HG03025 (cell line): ENCODE measurements at regions not wholly inside any gene's neighbourhood (a gene's known extent, or its start where the extent isn't known, plus 50 kb on each side); places are given as distances from the start of the nearest gene placed in this dataset.
"Not testable (repeated sequence)": the region's sequence is repeated elsewhere in the genome, so short reads cannot be mapped to it uniquely, and the experiment has no call there.

ENCODE experiments used
- ATAC-seq: cut with Tn5 transposase; IDR thresholded peaks from one replicate; pipeline ENCODE4 v1.9.1; 2021; ENCODE audit warnings: mild to moderate bottlenecking, moderate library complexity; ENCODE audit not compliant: unreplicated experiment, low FRiP score

- ATAC-seq, result no peak
Measured at GRCh38 chr15:47877836-47878235, 160.5 kb downstream of the SEMA6D start.

DNA sequence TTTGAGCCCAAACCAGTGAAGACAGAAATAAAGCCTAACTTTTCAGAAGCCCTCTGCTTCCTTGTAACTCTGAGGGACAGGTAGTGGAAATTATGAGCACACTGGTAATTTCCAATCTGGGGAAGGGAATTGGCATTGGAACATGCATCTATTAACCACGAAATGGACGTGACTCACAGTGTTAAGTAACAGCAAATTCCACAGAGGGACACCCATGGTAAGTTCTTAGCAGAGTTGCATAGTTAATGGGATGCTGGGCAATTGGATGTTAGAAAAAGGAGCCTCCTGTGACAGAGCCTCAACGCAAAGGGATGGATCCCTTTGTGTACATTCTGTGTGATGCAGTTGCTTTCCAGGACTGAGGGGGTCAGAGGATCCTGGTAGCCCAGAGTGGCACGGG lies 168.6 kb downstream of the SEMA6D start:
- ATAC-seq, result no peak

DNA sequence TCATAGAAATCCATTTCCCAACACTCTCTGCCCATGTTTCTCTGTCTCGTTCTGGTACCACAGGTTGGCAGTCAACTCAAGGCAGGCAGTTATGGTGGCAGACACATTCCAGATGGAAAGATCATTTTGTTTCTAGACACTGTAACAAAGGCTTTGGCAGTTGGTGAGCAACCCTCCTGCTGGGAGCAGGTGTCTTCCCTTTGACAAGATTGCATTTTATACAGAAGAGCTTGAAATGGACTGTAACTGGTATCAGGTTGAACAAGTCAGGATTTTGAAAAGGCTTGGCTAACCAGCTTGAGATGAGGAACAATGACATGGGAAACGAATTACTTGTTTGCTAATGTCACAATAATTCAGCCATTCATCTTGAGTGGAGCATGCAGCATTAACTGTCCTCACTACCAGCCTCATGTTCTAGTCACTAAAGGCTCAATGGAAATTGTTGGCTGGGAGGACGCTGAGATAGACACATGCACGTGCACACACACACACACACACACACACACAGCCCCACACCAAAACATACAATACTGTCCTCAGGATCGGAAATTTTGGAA lies 170.0 kb downstream of the SEMA6D start:
- ATAC-seq, result no peak

DNA sequence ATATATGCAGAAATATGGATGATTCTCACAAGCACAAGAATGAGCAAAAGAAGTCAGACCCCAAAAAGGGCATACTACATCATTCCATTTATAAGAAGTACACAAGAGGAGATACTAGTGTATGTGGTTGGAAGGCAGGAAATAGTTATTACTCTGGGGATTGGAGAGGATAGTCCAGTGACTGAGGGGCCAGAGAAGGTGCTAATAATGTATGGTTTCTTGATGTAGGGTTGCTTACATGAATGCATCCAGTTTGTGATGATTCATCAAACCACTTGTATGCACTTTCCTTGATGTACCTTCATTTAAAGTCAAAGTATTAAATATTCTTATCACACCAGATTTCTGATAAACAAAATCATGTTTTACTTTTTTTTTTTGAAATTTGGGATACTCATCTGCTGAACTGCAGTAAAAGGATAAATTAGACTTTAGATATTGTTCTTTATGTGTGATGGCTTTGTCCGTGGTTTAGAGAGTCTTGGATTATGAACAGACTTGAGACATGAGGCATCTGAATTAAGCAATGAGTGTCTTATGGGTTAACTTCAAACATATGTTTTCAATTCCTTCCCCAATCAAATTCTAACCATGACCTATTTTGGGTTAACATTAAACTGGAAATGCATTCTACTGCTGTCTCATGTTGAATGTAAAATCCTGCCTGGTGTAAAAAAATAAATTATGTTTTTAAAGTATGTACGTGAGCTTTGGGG lies 171.2 kb downstream of the SEMA6D start:
- no peak for ATAC-seq

DNA sequence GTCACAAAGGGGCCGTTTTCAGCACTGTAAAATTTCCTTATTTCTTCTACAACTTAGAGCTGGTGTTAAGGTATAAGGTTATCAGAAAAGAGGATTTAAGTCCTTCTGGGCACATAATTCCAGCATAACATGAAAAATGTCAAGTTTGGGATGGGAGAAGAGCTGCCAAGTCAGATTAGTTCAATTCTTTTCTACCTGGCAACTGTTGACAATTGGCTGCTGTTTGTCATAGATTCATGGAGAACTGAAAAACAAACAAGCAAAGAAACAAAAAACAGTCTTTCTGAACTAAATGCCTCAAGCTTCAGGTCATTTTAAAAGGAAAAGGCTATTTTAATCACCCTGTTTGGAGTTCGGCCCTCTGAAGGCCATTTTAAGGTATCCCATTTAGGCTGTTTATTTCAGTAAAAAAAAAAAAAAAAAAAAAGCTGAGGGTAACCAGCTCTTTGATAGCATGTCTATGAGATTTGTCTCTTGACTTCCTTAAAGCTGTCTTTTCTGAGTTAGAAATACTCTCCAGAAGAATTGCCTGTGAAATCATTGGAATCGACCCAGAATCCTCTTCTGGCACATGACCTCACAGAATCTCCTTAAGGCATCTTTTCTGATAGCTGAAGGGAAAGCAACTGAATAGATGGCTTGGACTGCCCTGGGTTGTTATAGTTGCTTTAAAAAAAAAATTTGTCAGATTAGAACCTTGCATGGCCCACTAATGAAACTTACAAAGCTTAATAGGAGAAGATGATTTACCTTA lies 173.3 kb downstream of the SEMA6D start:
- no peak for ATAC-seq

DNA sequence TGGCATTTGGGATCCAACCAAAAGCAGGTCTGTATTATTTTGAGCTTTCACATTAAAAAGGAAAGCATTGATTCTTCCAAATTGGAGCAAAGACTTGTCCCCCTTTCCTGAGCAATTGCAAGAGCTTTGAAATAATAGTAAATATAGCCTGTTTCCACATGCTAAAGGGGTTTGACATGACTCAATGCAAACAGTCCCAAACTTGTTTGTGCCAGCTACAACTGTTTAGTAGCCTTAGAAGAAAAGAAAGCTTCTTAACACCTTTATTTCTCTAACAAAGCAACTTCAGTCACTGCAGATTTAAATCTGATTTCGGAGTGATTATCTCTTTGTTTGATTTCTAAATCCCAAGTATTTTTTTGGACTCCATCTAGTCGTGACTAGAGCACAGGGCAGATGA lies 180.2 kb downstream of the SEMA6D start:
- no peak for ATAC-seq

DNA sequence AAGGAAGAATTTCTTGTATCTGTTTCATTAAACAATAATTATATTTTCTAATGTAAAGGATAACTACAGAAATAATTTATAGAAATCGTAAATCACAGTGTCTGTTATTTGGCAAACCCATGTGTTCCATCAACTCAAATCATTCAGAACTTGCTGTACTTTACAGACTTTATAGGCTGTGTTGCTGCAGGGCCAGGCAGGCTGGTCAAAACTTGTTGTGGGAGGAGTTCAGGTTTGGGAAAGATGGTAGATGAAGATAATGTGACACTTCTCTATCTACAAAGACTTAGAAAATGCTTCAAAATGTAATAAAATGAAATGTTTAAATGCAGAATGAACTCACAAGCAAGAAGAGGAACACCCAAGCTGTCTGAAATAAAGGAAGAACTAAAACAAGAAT lies 183.4 kb downstream of the SEMA6D start:
- no peak for ATAC-seq

- no peak for ATAC-seq
Measured at GRCh38 chr15:47903368-47903767, 186.1 kb downstream of the SEMA6D start.

GRCh38 chr15:47908486-47908885 lies 191.2 kb downstream of the SEMA6D start:
- no peak for ATAC-seq

DNA sequence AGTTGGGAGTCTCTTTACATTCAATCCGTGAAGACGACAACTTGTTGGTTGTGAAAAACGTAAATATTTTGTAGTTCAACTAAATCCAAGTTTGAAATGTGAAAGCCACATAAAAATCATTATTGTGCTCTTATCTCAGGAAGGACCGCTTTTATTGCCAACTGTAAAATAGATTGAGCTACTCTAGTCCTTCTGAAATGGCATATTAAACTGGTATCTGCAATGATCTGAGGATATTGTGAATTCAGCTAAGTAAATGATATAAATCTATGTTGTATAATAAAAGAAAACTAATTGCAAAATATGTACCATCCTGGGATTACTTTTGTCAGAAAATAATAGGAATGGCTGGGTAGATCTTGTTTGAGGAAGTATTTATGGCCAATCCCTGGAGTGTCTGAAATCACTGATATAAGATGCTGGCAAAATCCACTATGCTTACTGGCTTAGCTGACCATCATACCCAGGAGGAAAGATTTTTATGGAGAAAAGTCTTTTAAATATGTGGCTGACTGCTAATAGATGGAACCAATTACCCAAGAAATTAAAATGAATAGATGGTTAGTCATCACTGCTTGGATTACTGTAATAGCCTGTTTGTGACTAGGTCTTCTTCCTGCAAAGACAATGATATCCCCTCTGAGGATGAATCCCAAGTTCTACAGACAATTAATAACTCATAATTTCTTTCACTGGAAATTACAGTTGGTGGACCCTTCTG lies 191.8 kb downstream of the SEMA6D start:
- ATAC-seq, result no peak

DNA sequence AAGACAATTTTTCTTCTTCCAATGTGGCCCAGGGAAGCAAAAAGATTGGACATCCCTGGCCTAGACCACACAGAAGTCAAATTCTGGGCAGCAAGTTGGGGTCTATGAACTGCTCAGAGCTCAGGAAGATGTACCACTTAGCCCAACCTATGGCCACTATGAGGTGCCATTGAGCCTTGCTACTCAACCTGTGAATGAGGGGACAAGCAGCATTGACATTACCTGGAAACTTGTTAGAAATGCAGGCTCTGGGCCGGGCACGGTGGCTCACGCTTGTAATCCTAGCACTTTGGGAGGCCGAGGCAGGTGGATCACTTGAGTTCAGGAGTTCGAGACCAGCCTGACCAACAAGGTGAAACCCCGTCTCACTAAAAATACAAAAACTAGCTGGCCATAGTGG lies 195.6 kb downstream of the SEMA6D start:
- not testable (repeated sequence) for ATAC-seq

DNA sequence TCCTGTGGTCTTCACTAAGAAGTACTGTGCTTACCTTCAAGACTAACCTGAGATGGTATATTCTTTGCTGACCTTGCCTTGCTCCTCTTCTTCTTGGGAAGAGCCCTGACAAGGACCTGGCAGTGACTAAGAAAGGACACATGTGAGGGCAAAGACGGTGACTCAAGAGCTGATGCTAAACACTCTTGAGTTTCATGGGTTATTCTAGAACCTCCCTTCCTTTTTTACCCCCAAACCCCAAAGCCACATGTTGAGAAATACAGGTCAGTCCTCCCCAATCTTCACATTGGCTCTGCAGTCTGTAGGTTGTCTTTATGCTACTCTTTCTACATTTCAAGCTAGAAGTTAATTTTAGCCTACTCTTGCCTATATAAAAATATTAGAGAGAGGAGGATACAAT lies 200.6 kb downstream of the SEMA6D start:
- ATAC-seq, result no peak

DNA sequence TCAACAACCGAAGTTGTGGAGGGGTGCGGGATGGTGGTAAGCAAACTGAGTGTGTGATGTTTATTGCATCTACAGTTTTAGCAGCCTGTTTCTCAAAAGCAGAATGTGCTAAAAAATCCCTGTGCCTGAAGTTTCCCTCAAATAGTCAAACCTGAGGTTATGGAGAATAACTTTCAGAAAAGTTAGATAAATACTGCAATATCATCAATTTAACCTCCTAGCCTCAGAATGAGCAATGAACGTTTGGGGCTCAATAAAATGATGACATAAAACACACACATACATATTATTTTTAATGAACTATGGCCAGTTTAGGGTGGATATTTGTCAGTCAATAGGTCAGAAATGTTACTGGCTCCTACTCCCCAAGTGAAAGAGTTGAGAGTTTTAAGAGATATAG lies 201.6 kb downstream of the SEMA6D start:
- ATAC-seq, result no peak

DNA sequence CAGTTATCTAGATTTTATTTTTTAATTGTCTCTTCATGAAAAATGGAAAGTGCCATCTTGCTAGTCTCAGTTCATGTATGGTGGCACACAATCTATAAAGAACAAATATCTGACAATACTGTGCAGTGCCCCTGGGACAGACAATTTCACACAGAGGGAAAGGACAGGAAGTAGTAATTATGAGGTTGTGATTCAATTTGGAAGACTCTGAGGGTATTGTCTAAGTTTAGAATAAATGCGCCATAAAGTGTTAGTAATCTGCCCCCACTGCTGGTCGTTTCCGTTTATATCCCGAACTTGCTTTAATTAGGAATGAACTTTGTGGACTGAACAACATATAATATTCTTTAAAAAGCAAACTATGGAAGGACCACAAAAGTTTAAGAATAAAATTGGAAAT lies 196.4 kb upstream of the SLC24A5 start:
- ATAC-seq, result no peak

GRCh38 chr15:47929138-47929803 lies 191.5 kb upstream of the SLC24A5 start:
- ATAC-seq, result no peak

- ATAC-seq, result no peak
Measured at GRCh38 chr15:47932261-47932660, 188.5 kb upstream of the SLC24A5 start.

GRCh38 chr15:47932951-47933641 lies 187.7 kb upstream of the SLC24A5 start:
- no peak for ATAC-seq

DNA sequence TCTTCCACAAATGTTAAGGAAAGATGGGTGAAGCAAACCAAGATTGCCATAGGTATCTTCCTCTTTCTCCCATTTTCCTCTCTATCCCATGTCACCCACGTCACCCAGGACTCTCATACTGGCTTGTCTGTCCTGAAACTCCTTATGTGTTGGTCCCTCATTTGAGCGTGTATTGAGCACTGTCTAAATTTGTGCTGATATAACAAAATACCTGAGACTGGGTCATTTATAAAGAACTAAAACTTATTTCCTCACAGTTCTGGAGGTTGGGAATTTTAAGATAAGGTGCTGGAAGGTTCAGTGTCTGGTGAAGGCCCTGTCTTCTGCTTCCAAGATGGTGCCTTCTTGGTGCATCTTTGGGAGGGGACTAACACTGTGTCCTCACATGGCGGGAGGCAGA lies 186.9 kb upstream of the SLC24A5 start:
- no peak for ATAC-seq

GRCh38 chr15:47934342-47934741 lies 186.4 kb upstream of the SLC24A5 start:
- ATAC-seq, result no peak

- no peak for ATAC-seq
Measured at GRCh38 chr15:47937834-47938233, 183.0 kb upstream of the SLC24A5 start.
